H9 (cell line): ENCODE measurements at regions not wholly inside any gene's neighbourhood (a gene's known extent, or its start where the extent isn't known, plus 50 kb on each side); places are given as distances from the start of the nearest gene placed in this dataset.

Experiments used
- DNase-seq: peaks from one replicate; pipeline ENCODE4 v3.0.0-alpha.2; 2017
- H2AFZ ChIP-seq: one replicate; pipeline ENCODE4 v1.6.1; 2013; ENCODE audit warnings: mild to moderate bottlenecking, low read length, control low read depth, moderate library complexity
- H2AK5ac ChIP-seq: 2 replicates; pipeline ENCODE4 v1.6.1; 2013; ENCODE audit warnings: low read length, control low read depth, mixed read lengths; ENCODE audit not compliant: insufficient read length
- H2BK120ac ChIP-seq: one replicate; pipeline ENCODE4 v1.6.1; 2013; ENCODE audit warnings: low read depth, mild to moderate bottlenecking, low read length, control low read depth, inconsistent platforms; ENCODE audit not compliant: poor library complexity, severe bottlenecking
- H2BK12ac ChIP-seq: 2 replicates; pipeline ENCODE4 v1.6.1; 2013; ENCODE audit warnings: low read length, control low read depth, mixed read lengths, low read depth; ENCODE audit not compliant: insufficient read length
- H2BK15ac ChIP-seq: 2 replicates; pipeline ENCODE4 v1.6.1; 2013; ENCODE audit warnings: low read depth, low read length, control low read depth
- H2BK20ac ChIP-seq: one replicate; pipeline ENCODE4 v1.6.1; 2013; ENCODE audit warnings: low read depth, mild to moderate bottlenecking, low read length, control low read depth, inconsistent platforms; ENCODE audit not compliant: poor library complexity, severe bottlenecking
- H2BK5ac ChIP-seq: 2 replicates; pipeline ENCODE4 v1.6.1; 2013; ENCODE audit warnings: low read length, control low read depth, mixed read lengths; ENCODE audit not compliant: insufficient read length
- H3K14ac ChIP-seq: 2 replicates; pipeline ENCODE4 v1.6.1; 2013; ENCODE audit warnings: low read length, control low read depth; ENCODE audit not compliant: insufficient read depth
- H3K18ac ChIP-seq: 2 replicates; pipeline ENCODE4 v1.6.1; 2013; ENCODE audit warnings: low read depth, mild to moderate bottlenecking, mixed read lengths, low read length, control low read depth; ENCODE audit not compliant: insufficient read length
- H3K23ac ChIP-seq: 2 replicates; pipeline ENCODE4 v1.6.1; 2013; ENCODE audit warnings: low read length, control low read depth, mixed read lengths, low read depth; ENCODE audit not compliant: insufficient read length
- H3K23me2 ChIP-seq: 2 replicates; pipeline ENCODE4 v1.6.1; 2013; ENCODE audit warnings: low read depth, mild to moderate bottlenecking, mixed read lengths, low read length, control low read depth; ENCODE audit not compliant: insufficient read length, poor library complexity, severe bottlenecking
- H3K27ac ChIP-seq: 2 replicates; pipeline ENCODE4 v1.5.1; 2013; ENCODE audit warnings: low read length, control low read depth, mixed read lengths, low read depth; ENCODE audit not compliant: insufficient read length
- H3K27me3 ChIP-seq: 2 replicates; pipeline ENCODE4 v1.6.1; 2013; ENCODE audit warnings: low read length, control low read depth, inconsistent platforms; ENCODE audit not compliant: insufficient read depth
- H3K4ac ChIP-seq: 2 replicates; pipeline ENCODE4 v1.6.1; 2013; ENCODE audit warnings: low read depth, mild to moderate bottlenecking, control low read depth, inconsistent platforms, low read length, moderate library complexity
- H3K4me1 ChIP-seq: 2 replicates; pipeline ENCODE4 v1.6.1; 2013; ENCODE audit warnings: low read length, control low read depth, inconsistent platforms; ENCODE audit not compliant: insufficient read depth
- H3K4me2 ChIP-seq: 2 replicates; pipeline ENCODE4 v1.6.1; 2013; ENCODE audit warnings: low read length, control low read depth, mixed read lengths; ENCODE audit not compliant: insufficient read length, insufficient read depth
- H3K56ac ChIP-seq: 2 replicates; pipeline ENCODE4 v1.6.1; 2013; ENCODE audit warnings: low read depth, mild to moderate bottlenecking, mixed read lengths, low read length, control low read depth; ENCODE audit not compliant: insufficient read length
- H3K79me1 ChIP-seq: 2 replicates; pipeline ENCODE4 v1.6.1; 2013; ENCODE audit warnings: low read depth, mild to moderate bottlenecking, moderate library complexity, low read length, control low read depth, inconsistent platforms; ENCODE audit not compliant: insufficient read depth, poor library complexity, severe bottlenecking
- H3K79me2 ChIP-seq: 2 replicates; pipeline ENCODE4 v1.6.1; 2013; ENCODE audit warnings: low read length, control low read depth, inconsistent platforms; ENCODE audit not compliant: insufficient read depth
- H3K9ac ChIP-seq: 2 replicates; pipeline ENCODE4 v1.6.1; 2013; ENCODE audit warnings: low read length, control low read depth, mixed read lengths; ENCODE audit not compliant: insufficient read length; ENCODE audit errors: extremely low read depth
- H3K9me3 ChIP-seq: one replicate; pipeline ENCODE4 v1.6.1; 2013; ENCODE audit warnings: low read depth, low read length, inconsistent platforms; ENCODE audit not compliant: control insufficient read depth
- H3T11ph ChIP-seq: one replicate; pipeline ENCODE4 v1.6.1; 2013; ENCODE audit warnings: mild to moderate bottlenecking, low read length, control low read depth, inconsistent platforms
- H4K20me1 ChIP-seq: one replicate; pipeline ENCODE4 v1.6.1; 2013; ENCODE audit not compliant: control insufficient read depth, insufficient read length, insufficient read depth
- H4K5ac ChIP-seq: 2 replicates; pipeline ENCODE4 v1.6.1; 2013; ENCODE audit warnings: low read depth, mild to moderate bottlenecking, mixed read lengths, low read length, control low read depth; ENCODE audit not compliant: insufficient read length
- H4K8ac ChIP-seq: replicated peaks from 2 replicates; pipeline ENCODE4 v1.6.1; 2013; ENCODE audit warnings: low read length, control low read depth, mixed read lengths, low read depth; ENCODE audit not compliant: insufficient read length
- H4K91ac ChIP-seq: 2 replicates; pipeline ENCODE4 v1.6.1; 2013; ENCODE audit warnings: low read depth, mild to moderate bottlenecking, moderate library complexity, mixed read lengths, low read length, control low read depth; ENCODE audit not compliant: insufficient read length
- H3K27ac Mint-ChIP-seq, 3 experiments: 2 replicates in 2 of 3; 3 replicates in 1 of 3; pipeline ENCODE4 v1.8.0; 2020 to 2021; ENCODE audit warnings: mixed read lengths in 3 of 3, mild to moderate bottlenecking in 1 of 3, moderate library complexity in 1 of 3
- H3K27me3 Mint-ChIP-seq: 2 replicates; pipeline ENCODE4 v1.8.0; 2021; ENCODE audit warnings: low read depth, mild to moderate bottlenecking, moderate library complexity, mixed read lengths
- H3K36me3 Mint-ChIP-seq, 3 experiments: 2 replicates in 2 of 3; 3 replicates in 1 of 3; pipeline ENCODE4 v1.8.0; 2020 to 2021; ENCODE audit warnings: low read depth in 3 of 3, mixed read lengths in 3 of 3; ENCODE audit not compliant: insufficient read depth in 1 of 3
- H3K4me1 Mint-ChIP-seq, 2 experiments: 2 replicates each; pipeline ENCODE4 v1.8.0; 2020; ENCODE audit warnings: mixed read lengths in 2 of 2
- H3K4me3 Mint-ChIP-seq, 2 experiments: 2 replicates in 1 of 2; 3 replicates in 1 of 2; pipeline ENCODE4 v1.8.0; 2020 to 2021; ENCODE audit warnings: mild to moderate bottlenecking in 2 of 2, mixed read lengths in 2 of 2, moderate library complexity in 1 of 2
- H3K9me3 Mint-ChIP-seq, 2 experiments: 2 replicates in 1 of 2; 3 replicates in 1 of 2; pipeline ENCODE4 v1.8.0; 2020; ENCODE audit warnings: mild to moderate bottlenecking in 2 of 2, mixed read lengths in 2 of 2, moderate library complexity in 1 of 2
- CTCF ChIP-seq: fragments of 200-600 bp; sonication (generic); conservative IDR thresholded peaks from 3 replicates; pipeline ENCODE4 v1.8.0; 2021; ENCODE audit warnings: antibody characterized with exemption, mild to moderate bottlenecking
- WGBS: extraction: QIAGEN DNeasy Blood & Tissue Kit; methylation state at CpG from one replicate; pipeline ENCODE4 v1.1.7; 2013; ENCODE audit warnings: missing lambda C conversion rate, low lambda C conversion rate, mixed read lengths; ENCODE audit not compliant: insufficient read length; ENCODE audit errors: extremely low coverage; 5-methylcytosine and 5-hydroxymethylcytosine counted together

- H4K20me1 ChIP-seq, result no peaks in the 10 kb centered on the region
- no peaks in the 10 kb centered on the region for H3K79me2 ChIP-seq
- no peak for DNase-seq
- H3K14ac ChIP-seq, result no peak overlapping the region
- Mint-ChIP-seq H3K36me3 (peaks cover 4% of the 10 kb centered on the region in 3 experiments; a peak in 4 of 7 replicates), H3K27ac (no peak overlapping the region), H3K4me1 (peaks cover 42 to 45% of the 10 kb centered on the region in 2 experiments), H3K9me3 (peaks cover 4 to 5% of the 10 kb centered on the region in 2 experiments; a peak in 4 of 5 replicates), H3K27me3 (peaks cover 4% of the 10 kb centered on the region), H3K4me3 (no peak overlapping the region)
- WGBS, result no CpG with 5 or more reads among the region's 9 CpGs
- H2BK120ac ChIP-seq, result no peak overlapping the region
- no peak overlapping the region for H2BK20ac ChIP-seq
- no peak overlapping the region for H3K27ac ChIP-seq
- H3K27me3 ChIP-seq, result no peaks in the 10 kb centered on the region
- H2BK15ac ChIP-seq, result no peak overlapping the region
- TF ChIP-seq CTCF, result no peak
- no peak overlapping the region for H3K18ac ChIP-seq
- no peak overlapping the region for H2BK5ac ChIP-seq
- H2AK5ac ChIP-seq, result no peak overlapping the region
- no peaks in the 10 kb centered on the region for H3K9me3 ChIP-seq
- no peak overlapping the region for H4K5ac ChIP-seq
- no peak overlapping the region for H4K91ac ChIP-seq
- no peak overlapping the region for H3K4me2 ChIP-seq
- no peak overlapping the region for H3T11ph ChIP-seq
- no peak overlapping the region for H3K56ac ChIP-seq
- no peak overlapping the region for H2BK12ac ChIP-seq
- H3K23me2 ChIP-seq, result no peaks in the 10 kb centered on the region
- no peak overlapping the region for H4K8ac ChIP-seq
- no peak overlapping the region for H3K4ac ChIP-seq
- no peak overlapping the region for H3K23ac ChIP-seq
- H2AFZ ChIP-seq, result no peak overlapping the region
- H3K4me1 ChIP-seq, result peaks cover 2% of the 10 kb centered on the region; the same call in 1 of the 2 replicates
- no peak overlapping the region for H3K9ac ChIP-seq
- no peaks in the 10 kb centered on the region for H3K79me1 ChIP-seq
Measured at GRCh38 chr2:236994361-236994760, 91.3 kb upstream of the COPS8 start.
